ENCODE measurements at regions not wholly inside any gene's neighbourhood (a gene's known extent, or its start where the extent isn't known, plus 50 kb on each side); places are given as distances from the start of the nearest gene placed in this dataset.

DNA sequence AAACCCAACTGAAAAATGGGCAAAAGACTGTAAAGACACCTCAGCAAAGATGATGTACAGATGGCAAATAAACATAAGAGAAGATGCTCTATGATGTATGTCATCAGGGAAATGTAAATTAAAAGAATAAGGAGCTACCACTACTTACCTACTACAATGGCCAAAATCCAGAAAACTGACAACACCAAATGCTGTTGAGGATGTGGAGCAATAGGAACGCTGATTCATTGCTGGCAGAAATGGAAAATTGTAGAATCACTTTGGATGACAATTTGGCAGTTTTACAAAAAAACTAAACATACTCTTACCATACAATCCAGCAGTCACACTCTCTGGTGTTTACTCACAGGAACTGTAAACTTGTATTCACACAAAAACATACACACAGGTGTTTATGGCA is 222.3 kb upstream of the LDB2 start:
- Histone ChIP-seq H3K4me3 (ENCODE audit: low read depth, low read length, poor library complexity, severe bottlenecking) (no peak overlapping the region), H3K36me3 (ENCODE audit: insufficient read depth, low read length, poor library complexity, severe bottlenecking) (no peaks in the 10 kb centered on the region), H3K27ac (ENCODE audit: low read depth, low read length, poor library complexity, severe bottlenecking) (no peak overlapping the region), H3K4me1 (ENCODE audit: insufficient read depth, low read length, poor library complexity, severe bottlenecking) (no peaks in the 10 kb centered on the region), H3K27me3 (replicated peaks; ENCODE audit: insufficient read depth, low read depth, low read length, poor library complexity) (no peaks in the 10 kb centered on the region), H3K9me3 (ENCODE audit: low read depth, low read length, poor library complexity, severe bottlenecking) (peaks cover 12% of the 10 kb centered on the region)
- CTCF ChIA-PET = no interaction called here
- BruUV-seq (replicated peaks) = no TSS peak
- POLR2A ChIA-PET (ENCODE audit: low non-redundant PET) = no interaction called here
- intact Hi-C loops (cut with micrococcal nuclease; ENCODE audit: unreplicated experiment) = no loop called here
- TF ChIP-seq, protein P1, sequence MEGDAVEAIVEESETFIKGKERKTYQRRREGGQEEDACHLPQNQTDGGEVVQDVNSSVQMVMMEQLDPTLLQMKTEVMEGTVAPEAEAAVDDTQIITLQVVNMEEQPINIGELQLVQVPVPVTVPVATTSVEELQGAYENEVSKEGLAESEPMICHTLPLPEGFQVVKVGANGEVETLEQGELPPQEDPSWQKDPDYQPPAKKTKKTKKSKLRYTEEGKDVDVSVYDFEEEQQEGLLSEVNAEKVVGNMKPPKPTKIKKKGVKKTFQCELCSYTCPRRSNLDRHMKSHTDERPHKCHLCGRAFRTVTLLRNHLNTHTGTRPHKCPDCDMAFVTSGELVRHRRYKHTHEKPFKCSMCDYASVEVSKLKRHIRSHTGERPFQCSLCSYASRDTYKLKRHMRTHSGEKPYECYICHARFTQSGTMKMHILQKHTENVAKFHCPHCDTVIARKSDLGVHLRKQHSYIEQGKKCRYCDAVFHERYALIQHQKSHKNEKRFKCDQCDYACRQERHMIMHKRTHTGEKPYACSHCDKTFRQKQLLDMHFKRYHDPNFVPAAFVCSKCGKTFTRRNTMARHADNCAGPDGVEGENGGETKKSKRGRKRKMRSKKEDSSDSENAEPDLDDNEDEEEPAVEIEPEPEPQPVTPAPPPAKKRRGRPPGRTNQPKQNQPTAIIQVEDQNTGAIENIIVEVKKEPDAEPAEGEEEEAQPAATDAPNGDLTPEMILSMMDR (conservative IDR thresholded peaks at IDR 0.05; ENCODE audit: low read depth, low read length) = no peak
- no peak for TF ChIP-seq EZH2 (IDR thresholded peaks at IDR 0.05; ENCODE audit: borderline replicate concordance, low read depth, low read length, poor library complexity, severe bottlenecking)
- no peak for DNase-seq (ENCODE audit: low spot score)

GRCh38 chr4:17117746-17118145 is 219.3 kb upstream of the LDB2 start:
- Histone ChIP-seq H3K4me3 (ENCODE audit: low read depth, low read length, poor library complexity, severe bottlenecking) (no peak overlapping the region), H3K4me1 (ENCODE audit: insufficient read depth, low read length, poor library complexity, severe bottlenecking) (no peaks in the 10 kb centered on the region), H3K9me3 (ENCODE audit: low read depth, low read length, poor library complexity, severe bottlenecking) (peaks cover 12% of the 10 kb centered on the region), H3K27me3 (replicated peaks; ENCODE audit: insufficient read depth, low read depth, low read length, poor library complexity) (no peaks in the 10 kb centered on the region), H3K27ac (ENCODE audit: low read depth, low read length, poor library complexity, severe bottlenecking) (no peak overlapping the region), H3K36me3 (ENCODE audit: insufficient read depth, low read length, poor library complexity, severe bottlenecking) (no peaks in the 10 kb centered on the region)
- TF ChIP-seq EZH2 (IDR thresholded peaks at IDR 0.05; ENCODE audit: borderline replicate concordance, low read depth, low read length, poor library complexity, severe bottlenecking) = no peak
- TF ChIP-seq, protein P1 (conservative IDR thresholded peaks at IDR 0.05; ENCODE audit: low read depth, low read length) = no peak
- DNase-seq (ENCODE audit: low spot score) = no peak
- CTCF ChIA-PET = no interaction called here
- BruUV-seq (replicated peaks) = no TSS peak
- intact Hi-C loops (cut with micrococcal nuclease; ENCODE audit: unreplicated experiment) = no loop called here
- POLR2A ChIA-PET (ENCODE audit: low non-redundant PET) = no interaction called here

DNA sequence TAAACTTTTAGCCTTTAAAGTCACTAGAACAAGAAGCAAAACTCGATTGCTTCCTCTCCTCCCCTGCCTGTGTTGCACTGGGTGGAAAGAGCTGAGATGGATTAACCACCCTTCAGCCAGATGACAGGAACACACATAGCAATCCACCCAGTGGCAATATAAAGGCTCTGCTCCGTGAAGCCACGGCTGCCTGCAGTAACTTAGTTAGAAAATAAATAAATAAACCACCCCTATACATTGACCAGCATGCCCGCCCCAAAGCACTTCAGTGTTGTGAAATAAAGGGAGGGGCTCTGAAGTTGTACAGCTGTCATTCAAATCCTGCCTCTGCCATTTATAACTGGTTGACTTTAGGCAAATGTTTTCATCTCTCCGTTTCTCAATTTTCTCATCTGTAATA is 217.1 kb upstream of the LDB2 start:
- Histone ChIP-seq H3K27me3 (replicated peaks; ENCODE audit: insufficient read depth, low read depth, low read length, poor library complexity) (no peaks in the 10 kb centered on the region), H3K9me3 (ENCODE audit: low read depth, low read length, poor library complexity, severe bottlenecking) (peaks cover 11% of the 10 kb centered on the region), H3K36me3 (ENCODE audit: insufficient read depth, low read length, poor library complexity, severe bottlenecking) (no peaks in the 10 kb centered on the region), H3K4me3 (ENCODE audit: low read depth, low read length, poor library complexity, severe bottlenecking) (no peak overlapping the region), H3K4me1 (ENCODE audit: insufficient read depth, low read length, poor library complexity, severe bottlenecking) (peaks cover 18% of the 10 kb centered on the region), H3K27ac (ENCODE audit: low read depth, low read length, poor library complexity, severe bottlenecking) (no peak overlapping the region)
- ChIA-PET CTCF (no interaction called here), POLR2A (ENCODE audit: low non-redundant PET) (no interaction called here)
- no TSS peak for BruUV-seq (replicated peaks)
- TF ChIP-seq EZH2 (IDR thresholded peaks at IDR 0.05; ENCODE audit: borderline replicate concordance, low read depth, low read length, poor library complexity, severe bottlenecking) = no peak
- TF ChIP-seq, protein P1 (conservative IDR thresholded peaks at IDR 0.05; ENCODE audit: low read depth, low read length) = no peak
- intact Hi-C loops (cut with micrococcal nuclease; ENCODE audit: unreplicated experiment) = no loop called here
- no peak for DNase-seq (ENCODE audit: low spot score)
